ENCODE measurements at regions not wholly inside any gene's neighbourhood (a gene's known extent, or its start where the extent isn't known, plus 50 kb on each side); places are given as distances from the start of the nearest gene placed in this dataset.
A peak's percentile ranks its signal among the peaks of the same experiment; 100 is the strongest.

- no peak for DNase-seq
Measured at GRCh38 chr7:38086857-38087256, 91.2 kb upstream of the STARD3NL start.

- no peak for DNase-seq
Measured at GRCh38 chr7:38102507-38102906, 75.5 kb upstream of the STARD3NL start.

- DNase-seq, result peak; percentile 72
Measured at GRCh38 chr7:38105874-38106483, 72.1 kb upstream of the STARD3NL start.

- DNase-seq, result peak; percentile 67
Measured at GRCh38 chr7:38107486-38107893, 70.6 kb upstream of the STARD3NL start.

- peak; percentile 16 for DNase-seq
Measured at GRCh38 chr7:38112075-38112474, 66.0 kb upstream of the STARD3NL start.

- no peak for DNase-seq
Measured at GRCh38 chr7:38120076-38120475, 58.0 kb upstream of the STARD3NL start.

GRCh38 chr7:38122501-38122900, 55.5 kb upstream of the STARD3NL start:
- DNase-seq, result no peak

- DNase-seq, result no peak
Measured at GRCh38 chr7:38123494-38123893, 54.6 kb upstream of the STARD3NL start.

- no peak for DNase-seq
Measured at GRCh38 chr7:38127216-38128207, 50.5 kb upstream of the STARD3NL start.
